Neural cell (in vitro differentiated cells): ENCODE measurements at regions not wholly inside any gene's neighbourhood (a gene's known extent, or its start where the extent isn't known, plus 50 kb on each side); places are given as distances from the start of the nearest gene placed in this dataset.

ENCODE experiments used
- EP300 ChIP-seq: fragments of 450-650 bp; conservative IDR thresholded peaks from 2 replicates; pipeline ENCODE4 v1.6.1; 2014; ENCODE audit warnings: antibody characterized with exemption, mild to moderate bottlenecking, moderate library complexity; ENCODE audit not compliant: poor library complexity, severe bottlenecking
- EZH2 ChIP-seq: fragments of 200-600, 300-800 bp; shearing (Covaris generic), sonication (generic); IDR thresholded peaks from 2 replicates; pipeline ENCODE4 v1.6.1; 2014; ENCODE audit warnings: antibody characterized with exemption, low read length, borderline replicate concordance, mild to moderate bottlenecking; ENCODE audit not compliant: insufficient read depth, poor library complexity, severe bottlenecking
- MXI1 ChIP-seq: fragments of 450-650 bp; conservative IDR thresholded peaks from 2 replicates; pipeline ENCODE4 v1.6.1; 2014; ENCODE audit warnings: antibody characterized with exemption, mild to moderate bottlenecking; ENCODE audit not compliant: poor library complexity, severe bottlenecking
- POLR2AphosphoS5 ChIP-seq: IDR thresholded peaks from 2 replicates; pipeline ENCODE4 v1.6.1; 2012
- RAD21 ChIP-seq: fragments of 450-650 bp; conservative IDR thresholded peaks from 2 replicates; pipeline ENCODE4 v1.6.1; 2014; ENCODE audit warnings: antibody characterized with exemption, mild to moderate bottlenecking, moderate library complexity
- SMC3 ChIP-seq: fragments of 450-650 bp; conservative IDR thresholded peaks from 2 replicates; pipeline ENCODE4 v1.6.1; 2014; ENCODE audit warnings: antibody characterized with exemption, mild to moderate bottlenecking, moderate library complexity; ENCODE audit not compliant: poor library complexity
- TAF1 ChIP-seq: IDR thresholded peaks from 2 replicates; pipeline ENCODE4 v1.6.1; 2012; ENCODE audit warnings: low read depth
- TF ChIP-seq, protein P1 (sequence below): fragments of 450-650 bp; IDR thresholded peaks from 2 replicates; pipeline ENCODE4 v1.5.1; 2014; ENCODE audit warnings: antibody characterized with exemption, mild to moderate bottlenecking, moderate library complexity; ENCODE audit not compliant: poor library complexity, severe bottlenecking
- TF ChIP-seq, protein P2 (sequence below): IDR thresholded peaks from 2 replicates; pipeline ENCODE4 v1.6.1; 2012; ENCODE audit warnings: borderline replicate concordance

DNA sequence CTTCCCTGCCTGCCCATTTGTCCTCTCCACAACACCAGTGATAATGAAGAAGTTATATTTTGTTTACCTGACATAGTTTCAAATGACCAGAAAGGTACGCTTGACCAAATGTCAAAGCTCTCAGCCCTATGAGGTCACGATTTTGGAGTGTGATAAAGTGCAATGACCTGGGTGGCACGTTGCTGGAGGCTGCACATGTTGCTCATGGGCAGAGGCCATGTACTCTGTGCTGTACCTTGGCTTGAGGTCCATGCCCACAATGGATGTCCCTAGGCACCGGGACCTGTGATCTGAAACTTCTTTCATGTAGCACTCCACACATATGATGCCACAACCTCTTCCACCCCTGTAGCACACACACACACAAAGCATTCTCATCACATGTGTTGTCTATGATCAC, 164.0 kb upstream of the HEY2 start:
- no peak for TF ChIP-seq POLR2AphosphoS5
- TF ChIP-seq, protein P1, sequence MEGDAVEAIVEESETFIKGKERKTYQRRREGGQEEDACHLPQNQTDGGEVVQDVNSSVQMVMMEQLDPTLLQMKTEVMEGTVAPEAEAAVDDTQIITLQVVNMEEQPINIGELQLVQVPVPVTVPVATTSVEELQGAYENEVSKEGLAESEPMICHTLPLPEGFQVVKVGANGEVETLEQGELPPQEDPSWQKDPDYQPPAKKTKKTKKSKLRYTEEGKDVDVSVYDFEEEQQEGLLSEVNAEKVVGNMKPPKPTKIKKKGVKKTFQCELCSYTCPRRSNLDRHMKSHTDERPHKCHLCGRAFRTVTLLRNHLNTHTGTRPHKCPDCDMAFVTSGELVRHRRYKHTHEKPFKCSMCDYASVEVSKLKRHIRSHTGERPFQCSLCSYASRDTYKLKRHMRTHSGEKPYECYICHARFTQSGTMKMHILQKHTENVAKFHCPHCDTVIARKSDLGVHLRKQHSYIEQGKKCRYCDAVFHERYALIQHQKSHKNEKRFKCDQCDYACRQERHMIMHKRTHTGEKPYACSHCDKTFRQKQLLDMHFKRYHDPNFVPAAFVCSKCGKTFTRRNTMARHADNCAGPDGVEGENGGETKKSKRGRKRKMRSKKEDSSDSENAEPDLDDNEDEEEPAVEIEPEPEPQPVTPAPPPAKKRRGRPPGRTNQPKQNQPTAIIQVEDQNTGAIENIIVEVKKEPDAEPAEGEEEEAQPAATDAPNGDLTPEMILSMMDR, result no peak
- TF ChIP-seq MXI1, result no peak
- no peak for TF ChIP-seq EZH2
- TF ChIP-seq EP300, result no peak
- TF ChIP-seq, protein P2, sequence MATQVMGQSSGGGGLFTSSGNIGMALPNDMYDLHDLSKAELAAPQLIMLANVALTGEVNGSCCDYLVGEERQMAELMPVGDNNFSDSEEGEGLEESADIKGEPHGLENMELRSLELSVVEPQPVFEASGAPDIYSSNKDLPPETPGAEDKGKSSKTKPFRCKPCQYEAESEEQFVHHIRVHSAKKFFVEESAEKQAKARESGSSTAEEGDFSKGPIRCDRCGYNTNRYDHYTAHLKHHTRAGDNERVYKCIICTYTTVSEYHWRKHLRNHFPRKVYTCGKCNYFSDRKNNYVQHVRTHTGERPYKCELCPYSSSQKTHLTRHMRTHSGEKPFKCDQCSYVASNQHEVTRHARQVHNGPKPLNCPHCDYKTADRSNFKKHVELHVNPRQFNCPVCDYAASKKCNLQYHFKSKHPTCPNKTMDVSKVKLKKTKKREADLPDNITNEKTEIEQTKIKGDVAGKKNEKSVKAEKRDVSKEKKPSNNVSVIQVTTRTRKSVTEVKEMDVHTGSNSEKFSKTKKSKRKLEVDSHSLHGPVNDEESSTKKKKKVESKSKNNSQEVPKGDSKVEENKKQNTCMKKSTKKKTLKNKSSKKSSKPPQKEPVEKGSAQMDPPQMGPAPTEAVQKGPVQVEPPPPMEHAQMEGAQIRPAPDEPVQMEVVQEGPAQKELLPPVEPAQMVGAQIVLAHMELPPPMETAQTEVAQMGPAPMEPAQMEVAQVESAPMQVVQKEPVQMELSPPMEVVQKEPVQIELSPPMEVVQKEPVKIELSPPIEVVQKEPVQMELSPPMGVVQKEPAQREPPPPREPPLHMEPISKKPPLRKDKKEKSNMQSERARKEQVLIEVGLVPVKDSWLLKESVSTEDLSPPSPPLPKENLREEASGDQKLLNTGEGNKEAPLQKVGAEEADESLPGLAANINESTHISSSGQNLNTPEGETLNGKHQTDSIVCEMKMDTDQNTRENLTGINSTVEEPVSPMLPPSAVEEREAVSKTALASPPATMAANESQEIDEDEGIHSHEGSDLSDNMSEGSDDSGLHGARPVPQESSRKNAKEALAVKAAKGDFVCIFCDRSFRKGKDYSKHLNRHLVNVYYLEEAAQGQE, result no peak
- TF ChIP-seq TAF1, result no peak
- TF ChIP-seq RAD21, result no peak
- TF ChIP-seq SMC3, result no peak
